GM18508 (cell line): ENCODE measurements at regions not wholly inside any gene's neighbourhood (a gene's known extent, or its start where the extent isn't known, plus 50 kb on each side); places are given as distances from the start of the nearest gene placed in this dataset.
"Not testable (repeated sequence)": the region's sequence is repeated elsewhere in the genome, so short reads cannot be mapped to it uniquely, and the experiment has no call there.

Source experiments
- ATAC-seq: cut with Tn5 transposase; IDR thresholded peaks from one replicate; pipeline ENCODE4 v1.9.1; 2021; ENCODE audit warnings: moderate number of reproducible peaks; ENCODE audit not compliant: insufficient read depth, unreplicated experiment

GRCh38 chr16:65392806-65393565, 271.1 kb upstream of the CDH11 start:
- ATAC-seq, result no peak

- ATAC-seq, result no peak
Observed at GRCh38 chr16:65388592-65388991, 266.7 kb upstream of the CDH11 start.

GRCh38 chr16:65386672-65387071, 264.8 kb upstream of the CDH11 start:
- no peak for ATAC-seq

- no peak for ATAC-seq
Observed at GRCh38 chr16:65384441-65384840, 262.6 kb upstream of the CDH11 start.

- no peak for ATAC-seq
Observed at GRCh38 chr16:65377195-65377594, 255.3 kb upstream of the CDH11 start.

GRCh38 chr16:65376601-65377000, 254.7 kb upstream of the CDH11 start:
- ATAC-seq, result no peak

- ATAC-seq, result no peak
Observed at GRCh38 chr16:65375651-65376050, 253.8 kb upstream of the CDH11 start.

GRCh38 chr16:65373097-65373496, 251.2 kb upstream of the CDH11 start:
- no peak for ATAC-seq

- ATAC-seq, result no peak
Observed at GRCh38 chr16:65372171-65372570, 250.3 kb upstream of the CDH11 start.

- no peak for ATAC-seq
Observed at GRCh38 chr16:65365732-65366715, 244.2 kb upstream of the CDH11 start.

GRCh38 chr16:65356721-65357120, 234.9 kb upstream of the CDH11 start:
- ATAC-seq, result not testable (repeated sequence)

- no peak for ATAC-seq
Observed at GRCh38 chr16:65355706-65356105, 233.8 kb upstream of the CDH11 start.

- no peak for ATAC-seq
Observed at GRCh38 chr16:65353183-65353582, 231.3 kb upstream of the CDH11 start.

- ATAC-seq, result no peak
Observed at GRCh38 chr16:65349626-65350025, 227.8 kb upstream of the CDH11 start.

GRCh38 chr16:65343556-65343955, 221.7 kb upstream of the CDH11 start:
- ATAC-seq, result no peak

GRCh38 chr16:65342231-65342866, 220.5 kb upstream of the CDH11 start:
- ATAC-seq, result no peak

- ATAC-seq, result no peak
Observed at GRCh38 chr16:65339062-65339461, 217.2 kb upstream of the CDH11 start.

GRCh38 chr16:65336160-65336559, 214.3 kb upstream of the CDH11 start:
- no peak for ATAC-seq

GRCh38 chr16:65334081-65334480, 212.2 kb upstream of the CDH11 start:
- ATAC-seq, result no peak

GRCh38 chr16:65333283-65333682, 211.4 kb upstream of the CDH11 start:
- no peak for ATAC-seq

- ATAC-seq, result no peak
Observed at GRCh38 chr16:65327346-65327745, 205.5 kb upstream of the CDH11 start.
